Glomerular visceral epithelial cell (primary cell): ENCODE measurements at regions not wholly inside any gene's neighbourhood (a gene's known extent, or its start where the extent isn't known, plus 50 kb on each side); places are given as distances from the start of the nearest gene placed in this dataset.

Experiments
- DNase-seq: peaks from one replicate; pipeline ENCODE4 v3.0.0-alpha.2; 2016; ENCODE audit errors: extremely low spot score

GRCh38 chr16:48946686-48947370, 334.8 kb downstream of the CBLN1 start:
- DNase-seq = no peak

GRCh38 chr16:48942996-48943395, 333.0 kb upstream of the N4BP1 start:
- DNase-seq = no peak

- no peak for DNase-seq
These were observed 326.8 kb upstream of the N4BP1 start for GRCh38 chr16:48936811-48937210.

GRCh38 chr16:48932216-48932855, 322.4 kb upstream of the N4BP1 start:
- DNase-seq = no peak

- no peak for DNase-seq
These were observed 321.1 kb upstream of the N4BP1 start for GRCh38 chr16:48930951-48931553.

GRCh38 chr16:48919791-48920190, 309.8 kb upstream of the N4BP1 start:
- no peak for DNase-seq

- DNase-seq = peak; percentile 28
These were observed 308.7 kb upstream of the N4BP1 start for GRCh38 chr16:48918520-48919258.

GRCh38 chr16:48916566-48916965, 306.6 kb upstream of the N4BP1 start:
- DNase-seq = no peak

GRCh38 chr16:48914070-48914469, 304.1 kb upstream of the N4BP1 start:
- no peak for DNase-seq

GRCh38 chr16:48913384-48913783, 303.4 kb upstream of the N4BP1 start:
- DNase-seq = no peak

- no peak for DNase-seq
These were observed 302.4 kb upstream of the N4BP1 start for GRCh38 chr16:48912360-48912759.

GRCh38 chr16:48911700-48912099, 301.7 kb upstream of the N4BP1 start:
- peak; percentile 1 for DNase-seq

GRCh38 chr16:48910214-48910613, 300.2 kb upstream of the N4BP1 start:
- DNase-seq = no peak

GRCh38 chr16:48909231-48909630, 299.3 kb upstream of the N4BP1 start:
- DNase-seq = no peak

- no peak for DNase-seq
These were observed 298.1 kb upstream of the N4BP1 start for GRCh38 chr16:48907906-48908634.

GRCh38 chr16:48905632-48906505, 295.9 kb upstream of the N4BP1 start:
- DNase-seq = no peak

GRCh38 chr16:48904333-48904732, 294.4 kb upstream of the N4BP1 start:
- no peak for DNase-seq

- DNase-seq = no peak
These were observed 293.1 kb upstream of the N4BP1 start for GRCh38 chr16:48903039-48903438.

- peak; percentile 3 for DNase-seq
These were observed 291.9 kb upstream of the N4BP1 start for GRCh38 chr16:48901712-48902374.

GRCh38 chr16:48899500-48899899, 289.5 kb upstream of the N4BP1 start:
- no peak for DNase-seq
